H1 (cell line): ENCODE measurements at regions not wholly inside any gene's neighbourhood (a gene's known extent, or its start where the extent isn't known, plus 50 kb on each side); places are given as distances from the start of the nearest gene placed in this dataset.

Experiments
- CTCF ChIA-PET: fragments of 300-600 bp; sonication (Branson Sonifier 250); formaldehyde crosslinking; loops from one replicate; lab custom pipeline; 2021; ENCODE audit not compliant: partially characterized antibody; lab: Charles Lee
- POLR2A ChIA-PET: fragments of 300-600 bp; sonication (Branson Sonifier 250); formaldehyde crosslinking; loops from one replicate; lab custom pipeline; 2021; ENCODE audit warnings: inconsistent platforms; ENCODE audit not compliant: partially characterized antibody; lab: Charles Lee
- DNase-seq, 2 experiments: peaks; one replicate each; pipeline versions ENCODE4 v3.0.0 to v3.0.0-alpha.2; 2010 to 2022; ENCODE audit warnings: low spot score in 2 of 2, low read depth in 1 of 2, mixed read lengths in 1 of 2
- FAIRE-seq: peaks from 2 replicates; lab custom pipeline; 2011; peaks lifted over from hg19 to GRCh38; lab: Jason Lieb, UNC
- H2AFZ ChIP-seq: 2 replicates; pipeline ENCODE4 v1.8.1; 2012; ENCODE audit warnings: low read length, inconsistent platforms
- H2AK5ac ChIP-seq: 2 replicates; pipeline ENCODE4 v1.6.1; 2013; ENCODE audit warnings: low read depth, low read length
- H2BK120ac ChIP-seq: replicated peaks from 2 replicates; pipeline ENCODE3; 2013; ENCODE audit warnings: low read depth, low read length, inconsistent platforms
- H2BK12ac ChIP-seq: 2 replicates; pipeline ENCODE4 v1.6.1; 2013; ENCODE audit warnings: low read depth, low read length
- H2BK15ac ChIP-seq: 2 replicates; pipeline ENCODE4 v1.6.1; 2013; ENCODE audit warnings: low read length
- H2BK20ac ChIP-seq: 2 replicates; pipeline ENCODE4 v1.6.1; 2013; ENCODE audit warnings: low read length
- H2BK5ac ChIP-seq: 2 replicates; pipeline ENCODE4 v1.6.1; 2013; ENCODE audit warnings: low read depth, low read length
- H3K14ac ChIP-seq: 2 replicates; pipeline ENCODE4 v1.6.1; 2013; ENCODE audit warnings: inconsistent platforms; ENCODE audit not compliant: insufficient read length
- H3K18ac ChIP-seq: 2 replicates; pipeline ENCODE4 v1.6.1; 2013; ENCODE audit warnings: low read length; ENCODE audit errors: extremely low read depth
- H3K23ac ChIP-seq: 2 replicates; pipeline ENCODE4 v1.6.1; 2013; ENCODE audit warnings: inconsistent platforms; ENCODE audit not compliant: insufficient read length
- H3K23me2 ChIP-seq: 2 replicates; pipeline ENCODE4 v1.6.1; 2013; ENCODE audit warnings: low read depth, low read length
- H3K27ac ChIP-seq: 2 replicates; pipeline ENCODE4 v1.6.1; 2011; ENCODE audit warnings: low read depth, low read length, inconsistent platforms
- H3K27me3 ChIP-seq, 4 experiments: replicated peaks in 1 of 4; 1 replicate in 1 of 4; 2 replicates in 3 of 4; pipeline versions ENCODE4 v1.6.1 to v1.8.1; 2011 to 2013; ENCODE audit warnings: low read length in 3 of 4, mild to moderate bottlenecking in 3 of 4, inconsistent platforms in 2 of 4, mixed read lengths in 2 of 4, moderate library complexity in 1 of 4; ENCODE audit not compliant: control insufficient read depth in 3 of 4, insufficient read depth in 3 of 4; ENCODE audit errors: extremely low read depth in 1 of 4
- H3K36me3 ChIP-seq, 4 experiments: 2 replicates each; pipeline versions ENCODE4 v1.6.1 to v1.8.1; 2011 to 2013; ENCODE audit warnings: mild to moderate bottlenecking in 4 of 4, low read length in 3 of 4, moderate library complexity in 2 of 4, control low read depth in 1 of 4, inconsistent platforms in 1 of 4; ENCODE audit not compliant: insufficient read depth in 4 of 4, control insufficient read depth in 2 of 4
- H3K4ac ChIP-seq: replicated peaks from 2 replicates; pipeline ENCODE3; 2013; ENCODE audit warnings: low read length, low read depth, mixed read lengths, inconsistent platforms; ENCODE audit not compliant: insufficient read length
- H3K4me1 ChIP-seq, 4 experiments: replicated peaks in 1 of 4; 1 replicate in 1 of 4; 2 replicates in 3 of 4; pipeline versions ENCODE4 v1.6.1 to v1.8.1; 2011 to 2013; ENCODE audit warnings: low read length in 3 of 4, inconsistent platforms in 2 of 4, mixed read lengths in 1 of 4; ENCODE audit not compliant: insufficient read depth in 4 of 4, control insufficient read depth in 3 of 4
- H3K4me2 ChIP-seq, 2 experiments: 2 replicates each; pipeline versions ENCODE4 v1.6.1 to v1.8.1; 2011 to 2013; ENCODE audit warnings: low read depth in 2 of 2, low read length in 2 of 2, control low read depth in 1 of 2, inconsistent platforms in 1 of 2, mild to moderate bottlenecking in 1 of 2; ENCODE audit not compliant: insufficient read depth in 1 of 2
- H3K4me3 ChIP-seq, 4 experiments: fragments of 200-600, 300-600 bp in 1 of 4; sonication (generic), shearing (Covaris generic), sonication (Bioruptor Twin) in 1 of 4; 2 replicates each; pipeline versions ENCODE4 v1.5.1 to v1.8.1; 2011 to 2016; ENCODE audit warnings: low read length in 4 of 4, low read depth in 3 of 4, control low read depth in 2 of 4, inconsistent platforms in 2 of 4, mild to moderate bottlenecking in 2 of 4, mixed read lengths in 1 of 4, moderate library complexity in 1 of 4; ENCODE audit not compliant: insufficient read depth in 2 of 4; ENCODE audit errors: extremely low read depth in 1 of 4
- H3K56ac ChIP-seq: replicated peaks from 2 replicates; pipeline ENCODE3; 2013; ENCODE audit warnings: low read depth, mild to moderate bottlenecking, mixed read lengths, low read length, inconsistent platforms; ENCODE audit not compliant: insufficient read length
- H3K79me1 ChIP-seq: 2 replicates; pipeline ENCODE4 v1.6.1; 2013; ENCODE audit warnings: low read depth, low read length, control low read depth
- H3K79me2 ChIP-seq, 2 experiments: 2 replicates each; pipeline versions ENCODE4 v1.6.1 to v1.8.1; 2012 to 2013; ENCODE audit warnings: low read length in 2 of 2, mild to moderate bottlenecking in 2 of 2, inconsistent platforms in 1 of 2; ENCODE audit not compliant: insufficient read depth in 2 of 2, control insufficient read depth in 1 of 2
- H3K9ac ChIP-seq, 4 experiments: replicated peaks in 1 of 4; 1 replicate in 1 of 4; 2 replicates in 3 of 4; pipeline versions ENCODE4 v1.6.1 to v1.8.1; 2011 to 2013; ENCODE audit warnings: low read depth in 3 of 4, low read length in 3 of 4, control low read depth in 2 of 4, mild to moderate bottlenecking in 2 of 4, moderate library complexity in 2 of 4, inconsistent platforms in 1 of 4; ENCODE audit errors: extremely low read depth in 1 of 4
- H3K9me3 ChIP-seq, 2 experiments: 2 replicates each; pipeline versions ENCODE4 v1.6.1 to v1.8.1; 2012 to 2013; ENCODE audit warnings: mild to moderate bottlenecking in 2 of 2, moderate library complexity in 2 of 2, control low read depth in 1 of 2, inconsistent platforms in 1 of 2, low read depth in 1 of 2, low read length in 1 of 2, mixed read lengths in 1 of 2; ENCODE audit not compliant: insufficient read depth in 2 of 2
- H4K20me1 ChIP-seq, 2 experiments: replicated peaks in 1 of 2; 2 replicates each; pipeline versions ENCODE3 to v1.8.1; 2011 to 2013; ENCODE audit warnings: inconsistent platforms in 2 of 2, low read length in 2 of 2, mild to moderate bottlenecking in 1 of 2; ENCODE audit not compliant: insufficient read depth in 2 of 2, control insufficient read depth in 1 of 2
- H4K5ac ChIP-seq: 2 replicates; pipeline ENCODE4 v1.6.1; 2013; ENCODE audit warnings: low read length, low read depth, mixed read lengths, inconsistent platforms; ENCODE audit not compliant: insufficient read length
- H4K8ac ChIP-seq: 2 replicates; pipeline ENCODE4 v1.8.0; 2013; ENCODE audit warnings: mild to moderate bottlenecking, moderate library complexity, low read length, inconsistent platforms; ENCODE audit not compliant: insufficient read depth; ENCODE audit errors: extremely low read depth
- H4K91ac ChIP-seq: replicated peaks from 2 replicates; pipeline ENCODE3; 2013; ENCODE audit warnings: low read length, mixed read lengths, inconsistent platforms; ENCODE audit not compliant: insufficient read length
- BRCA1 ChIP-seq: IDR thresholded peaks from 2 replicates; pipeline ENCODE4 v1.6.1; 2012; ENCODE audit warnings: low read depth, low read length, improper control_type of control experiment
- KDM4A ChIP-seq: IDR thresholded peaks from one replicate; pipeline ENCODE4 v1.7.1; 2012; ENCODE audit warnings: low read depth, mild to moderate bottlenecking, moderate library complexity, low read length, inconsistent platforms; ENCODE audit not compliant: severe bottlenecking
- RAD21 ChIP-seq, 2 experiments: IDR thresholded peaks in 1 of 2; conservative IDR thresholded peaks in 1 of 2; 2 replicates each; pipeline ENCODE4 v1.6.1; 2011; ENCODE audit warnings: low read depth in 2 of 2, low read length in 2 of 2, improper control_type of control experiment in 1 of 2, inconsistent platforms in 1 of 2, mild to moderate bottlenecking in 1 of 2, moderate library complexity in 1 of 2
- RNF2 ChIP-seq: fragments of 200-900, 300-1000 bp; sonication (generic); IDR thresholded peaks from 2 replicates; pipeline ENCODE4 v1.7.1; 2016; ENCODE audit warnings: borderline replicate concordance, low read depth, mild to moderate bottlenecking, antibody characterized with exemption, low read length; ENCODE audit not compliant: poor library complexity, severe bottlenecking; ENCODE audit errors: missing control alignments
- SIRT6 ChIP-seq: IDR thresholded peaks from one replicate; pipeline ENCODE4 v1.7.1; 2012; ENCODE audit warnings: low read length, inconsistent platforms
- SIX5 ChIP-seq: IDR thresholded peaks from 2 replicates; pipeline ENCODE4 v1.6.1; 2011; ENCODE audit warnings: mild to moderate bottlenecking, low read depth, low read length
- SP1 ChIP-seq: IDR thresholded peaks from 2 replicates; pipeline ENCODE4 v1.6.1; 2011; ENCODE audit warnings: low read depth, low read length
- WGBS, 2 experiments: shearing (Covaris generic) in 1 of 2; methylation state at CpG; one replicate each; pipeline versions ENCODE4 v1.1.6 to v1.1.7; 2013 to 2015; ENCODE audit warnings: low lambda C conversion rate in 2 of 2, mixed read lengths in 2 of 2, inconsistent platforms in 1 of 2, low coverage in 1 of 2, missing lambda C conversion rate in 1 of 2; ENCODE audit not compliant: insufficient replicate concordance in 2 of 2, insufficient coverage in 1 of 2, insufficient read length in 1 of 2; ENCODE audit errors: extremely low coverage in 1 of 2, missing lambda C conversion rate in 1 of 2; 5-methylcytosine and 5-hydroxymethylcytosine counted together
- TF ChIP-seq, protein P1 (sequence below), 3 experiments: IDR thresholded peaks; 1 replicate in 2 of 3; 2 replicates in 1 of 3; pipeline versions ENCODE4 v1.5.1 to v1.6.1; 2011; ENCODE audit warnings: low read length in 3 of 3, mild to moderate bottlenecking in 3 of 3, inconsistent platforms in 2 of 3, low read depth in 1 of 3, moderate library complexity in 1 of 3; ENCODE audit not compliant: insufficient read depth in 1 of 3; ENCODE audit errors: control extremely low read depth in 1 of 3
- TF ChIP-seq, protein P2 (sequence below): IDR thresholded peaks from 2 replicates; pipeline ENCODE4 v1.6.1; 2011; ENCODE audit warnings: low read depth, mild to moderate bottlenecking, low read length; ENCODE audit not compliant: insufficient read depth

DNA sequence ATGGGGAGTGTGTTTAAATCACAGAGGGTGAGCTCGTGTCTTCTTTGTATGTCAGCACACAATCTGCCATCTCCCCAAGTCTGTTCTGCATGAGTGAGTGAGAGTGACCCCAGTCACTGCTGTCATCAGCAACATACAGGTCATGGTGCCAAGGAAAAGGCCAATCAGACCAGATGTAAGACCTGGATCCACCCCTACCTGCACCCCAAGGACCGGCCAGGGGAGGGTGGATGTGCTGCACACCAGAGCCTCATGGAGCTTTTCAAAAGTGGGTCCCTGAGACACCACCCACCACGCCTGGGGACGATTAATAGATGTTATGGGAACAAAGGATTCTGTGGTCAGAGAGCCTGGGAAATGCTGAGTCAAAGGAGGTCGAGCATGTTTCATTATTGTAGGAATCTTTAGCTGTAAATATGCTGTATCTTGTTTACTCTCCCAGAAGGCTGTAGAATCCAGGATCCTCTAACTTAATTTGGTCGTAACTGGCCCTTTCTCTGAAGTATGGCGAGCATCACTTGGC is 420.5 kb downstream of the RPS24 start:
- Histone ChIP-seq H3K4me1 (no peaks in the 10 kb centered on the region; a peak in 1 of 7 replicates), H3K79me1 (no peaks in the 10 kb centered on the region), H3K14ac (no peak overlapping the region), H2BK5ac (no peak overlapping the region), H3K36me3 (no peaks in the 10 kb centered on the region), H2BK12ac (no peak overlapping the region), H3K27me3 (no peaks in the 10 kb centered on the region), H3K9ac (no peak overlapping the region), H3K18ac (no peak overlapping the region), H2BK120ac (no peak overlapping the region), H3K4me3 (no peak overlapping the region), H2BK15ac (no peak overlapping the region), H3K23ac (no peak overlapping the region), H2BK20ac (no peak overlapping the region), H3K4me2 (no peak overlapping the region), H4K91ac (no peak overlapping the region), H3K27ac (no peak overlapping the region), H2AFZ (no peak overlapping the region), H3K79me2 (no peaks in the 10 kb centered on the region), H3K9me3 (no peaks in the 10 kb centered on the region), H4K5ac (no peak overlapping the region), H4K8ac (no peak overlapping the region), H2AK5ac (no peak overlapping the region), H3K56ac (no peak overlapping the region), H3K4ac (no peak overlapping the region), H4K20me1 (no peaks in the 10 kb centered on the region), H3K23me2 (no peaks in the 10 kb centered on the region)
- FAIRE-seq (no peak), DNase-seq (no peak)
- ChIA-PET CTCF (no interaction called here), POLR2A (no interaction called here)
- 91% methylated on average over 7 of the region's 7 CpGs; no CpG with 5 or more reads in 1 of the 2 experiments for WGBS, 2 experiments
- no peak for TF ChIP-seq RAD21 (IDR thresholded peaks at IDR 0.05 in 1 of 2, conservative IDR thresholded peaks at IDR 0.05 in 1 of 2; ENCODE audit: low read depth in 2 of 2, low read length in 2 of 2)
- no peak for TF ChIP-seq BRCA1
- TF ChIP-seq, protein P1, sequence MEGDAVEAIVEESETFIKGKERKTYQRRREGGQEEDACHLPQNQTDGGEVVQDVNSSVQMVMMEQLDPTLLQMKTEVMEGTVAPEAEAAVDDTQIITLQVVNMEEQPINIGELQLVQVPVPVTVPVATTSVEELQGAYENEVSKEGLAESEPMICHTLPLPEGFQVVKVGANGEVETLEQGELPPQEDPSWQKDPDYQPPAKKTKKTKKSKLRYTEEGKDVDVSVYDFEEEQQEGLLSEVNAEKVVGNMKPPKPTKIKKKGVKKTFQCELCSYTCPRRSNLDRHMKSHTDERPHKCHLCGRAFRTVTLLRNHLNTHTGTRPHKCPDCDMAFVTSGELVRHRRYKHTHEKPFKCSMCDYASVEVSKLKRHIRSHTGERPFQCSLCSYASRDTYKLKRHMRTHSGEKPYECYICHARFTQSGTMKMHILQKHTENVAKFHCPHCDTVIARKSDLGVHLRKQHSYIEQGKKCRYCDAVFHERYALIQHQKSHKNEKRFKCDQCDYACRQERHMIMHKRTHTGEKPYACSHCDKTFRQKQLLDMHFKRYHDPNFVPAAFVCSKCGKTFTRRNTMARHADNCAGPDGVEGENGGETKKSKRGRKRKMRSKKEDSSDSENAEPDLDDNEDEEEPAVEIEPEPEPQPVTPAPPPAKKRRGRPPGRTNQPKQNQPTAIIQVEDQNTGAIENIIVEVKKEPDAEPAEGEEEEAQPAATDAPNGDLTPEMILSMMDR (IDR thresholded peaks at IDR 0.05; ENCODE audit: control extremely low read depth in 1 of 3, insufficient read depth in 1 of 3, low read depth in 1 of 3, low read length in 3 of 3): no peak
- TF ChIP-seq SIX5: no peak
- TF ChIP-seq RNF2: no peak
- TF ChIP-seq, protein P2, sequence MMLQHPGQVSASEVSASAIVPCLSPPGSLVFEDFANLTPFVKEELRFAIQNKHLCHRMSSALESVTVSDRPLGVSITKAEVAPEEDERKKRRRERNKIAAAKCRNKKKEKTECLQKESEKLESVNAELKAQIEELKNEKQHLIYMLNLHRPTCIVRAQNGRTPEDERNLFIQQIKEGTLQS: no peak
- TF ChIP-seq SP1: no peak
- no peak for TF ChIP-seq KDM4A
- TF ChIP-seq SIRT6: no peak
